Neural progenitor cell (in vitro differentiated cells): ENCODE measurements at regions not wholly inside any gene's neighbourhood (a gene's known extent, or its start where the extent isn't known, plus 50 kb on each side); places are given as distances from the start of the nearest gene placed in this dataset.

Experiments used
- EZH2 ChIP-seq: fragments of 200-600 bp; sonication (generic); IDR thresholded peaks from 2 replicates; pipeline ENCODE4 v1.6.1; 2017; ENCODE audit warnings: antibody characterized with exemption, mild to moderate bottlenecking, moderate library complexity
- TF ChIP-seq, protein P1 (sequence below): fragments of 200-600 bp; sonication (generic); IDR thresholded peaks from 2 replicates; pipeline ENCODE4 v1.5.1; 2017; ENCODE audit warnings: antibody characterized with exemption, mild to moderate bottlenecking

DNA sequence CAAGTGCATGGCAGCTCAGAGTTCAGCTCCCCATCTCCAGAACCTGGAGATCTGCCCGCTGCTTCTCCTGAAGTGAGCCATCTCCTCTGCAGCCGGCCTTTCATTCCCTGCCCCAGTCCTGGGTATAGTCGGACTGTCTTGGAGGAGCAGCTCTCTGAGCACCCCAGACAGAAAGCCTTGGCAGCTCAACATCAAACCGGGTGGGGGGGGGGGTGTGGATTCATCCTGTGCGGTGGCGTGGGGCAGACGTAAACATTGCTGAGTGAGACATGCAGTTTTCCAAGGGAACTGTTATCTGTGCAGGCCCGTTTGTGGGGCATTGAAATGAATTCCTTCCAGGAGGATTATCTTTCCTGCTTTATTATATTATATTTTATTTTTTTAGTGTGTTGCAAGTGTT is 125.9 kb upstream of the MYCN start:
- no peak for TF ChIP-seq EZH2
- TF ChIP-seq, protein P1, sequence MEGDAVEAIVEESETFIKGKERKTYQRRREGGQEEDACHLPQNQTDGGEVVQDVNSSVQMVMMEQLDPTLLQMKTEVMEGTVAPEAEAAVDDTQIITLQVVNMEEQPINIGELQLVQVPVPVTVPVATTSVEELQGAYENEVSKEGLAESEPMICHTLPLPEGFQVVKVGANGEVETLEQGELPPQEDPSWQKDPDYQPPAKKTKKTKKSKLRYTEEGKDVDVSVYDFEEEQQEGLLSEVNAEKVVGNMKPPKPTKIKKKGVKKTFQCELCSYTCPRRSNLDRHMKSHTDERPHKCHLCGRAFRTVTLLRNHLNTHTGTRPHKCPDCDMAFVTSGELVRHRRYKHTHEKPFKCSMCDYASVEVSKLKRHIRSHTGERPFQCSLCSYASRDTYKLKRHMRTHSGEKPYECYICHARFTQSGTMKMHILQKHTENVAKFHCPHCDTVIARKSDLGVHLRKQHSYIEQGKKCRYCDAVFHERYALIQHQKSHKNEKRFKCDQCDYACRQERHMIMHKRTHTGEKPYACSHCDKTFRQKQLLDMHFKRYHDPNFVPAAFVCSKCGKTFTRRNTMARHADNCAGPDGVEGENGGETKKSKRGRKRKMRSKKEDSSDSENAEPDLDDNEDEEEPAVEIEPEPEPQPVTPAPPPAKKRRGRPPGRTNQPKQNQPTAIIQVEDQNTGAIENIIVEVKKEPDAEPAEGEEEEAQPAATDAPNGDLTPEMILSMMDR: no peak
